ENCODE measurements at regions not wholly inside any gene's neighbourhood (a gene's known extent, or its start where the extent isn't known, plus 50 kb on each side); places are given as distances from the start of the nearest gene placed in this dataset.

DNA sequence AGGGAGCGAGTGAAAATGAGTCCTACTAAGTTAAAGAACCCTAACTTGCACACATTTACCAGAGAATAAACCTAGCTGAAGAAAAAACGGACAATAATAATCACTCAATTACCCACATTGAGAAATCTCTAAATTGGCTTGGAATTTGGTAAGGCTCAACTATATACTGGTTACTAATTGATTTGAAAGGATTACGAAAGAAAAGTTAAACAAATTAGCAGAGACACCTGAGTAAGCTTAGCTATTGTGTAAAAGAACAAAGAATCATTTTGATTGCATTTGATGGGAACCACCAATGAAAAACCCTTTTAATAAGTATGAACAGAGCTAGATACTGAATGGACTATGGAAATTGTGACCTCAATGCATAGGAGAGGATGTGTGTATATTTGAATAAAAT, 118.6 kb upstream of the ADGRF1 start:
- ATAC-seq (replicated peaks) (peak in 1 of 2 donors; percentile 21), DNase-seq (no peak)
- H3K27ac Mint-ChIP-seq = no peak overlapping the region
- H3K4me1 Mint-ChIP-seq = peaks cover 5 to 9% of the 10 kb centered on the region in 2 donors
- no peaks in the 10 kb centered on the region for H3K27me3 Mint-ChIP-seq
- H3K4me3 Mint-ChIP-seq = no peak overlapping the region
- H3K9me3 Mint-ChIP-seq = peaks cover 0 to 2% of the 10 kb centered on the region in 2 donors
- H3K36me3 Mint-ChIP-seq = no peaks in the 10 kb centered on the region

DNA sequence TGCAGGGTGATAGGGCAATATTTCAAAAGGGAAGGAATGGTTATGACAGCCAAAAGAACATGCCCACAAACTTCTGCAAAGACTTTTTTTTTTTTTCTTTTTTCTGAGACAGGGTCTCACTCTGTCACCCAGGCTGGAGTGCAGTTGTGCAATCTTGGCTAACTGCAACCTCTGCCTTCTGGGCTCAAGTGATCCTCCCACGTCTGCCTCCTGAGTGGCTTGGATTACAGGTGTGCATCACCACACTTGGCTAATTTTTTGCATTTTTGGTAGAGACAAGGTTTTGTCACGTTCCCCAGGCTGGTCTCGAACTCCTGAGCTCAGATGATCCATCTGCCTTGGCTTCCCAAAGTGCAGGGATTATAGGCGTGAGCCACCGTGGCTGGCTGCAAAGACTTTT, 117.6 kb upstream of the ADGRF1 start:
- Mint-ChIP-seq H3K36me3 (no peaks in the 10 kb centered on the region), H3K27me3 (no peaks in the 10 kb centered on the region), H3K4me3 (no peak overlapping the region), H3K9me3 (peaks cover 0 to 2% of the 10 kb centered on the region in 2 donors), H3K4me1 (peaks cover 5 to 9% of the 10 kb centered on the region in 2 donors), H3K27ac (no peak overlapping the region)
- DNase-seq (no peak), ATAC-seq (replicated peaks) (no peak)

DNA sequence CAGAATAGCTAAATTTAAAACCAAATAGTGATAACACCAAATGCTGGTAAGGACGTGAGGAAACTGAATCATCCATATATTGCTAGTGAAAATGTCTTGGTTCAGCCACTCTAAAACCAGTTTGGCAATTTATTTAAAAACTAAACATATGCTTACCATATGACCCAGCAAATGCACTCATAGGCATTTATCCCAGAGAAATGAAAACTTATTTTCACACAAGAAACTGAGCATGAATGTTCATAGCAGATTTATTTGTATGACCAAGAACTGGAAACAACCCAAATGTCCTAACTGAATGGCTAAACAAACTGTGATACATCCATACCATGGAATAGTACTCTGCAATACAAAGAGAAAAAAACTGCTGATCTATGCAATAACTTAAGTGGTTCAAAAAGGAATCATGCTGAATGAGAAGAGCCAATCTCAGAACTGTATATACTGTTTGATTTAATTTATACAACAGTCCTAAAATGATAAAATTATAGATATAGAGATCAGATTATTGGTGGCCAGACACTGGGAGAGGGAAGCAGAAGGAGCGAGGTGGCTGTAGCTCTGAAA, 115.6 kb upstream of the ADGRF1 start:
- no peak for ATAC-seq (replicated peaks)
- H3K27me3 Mint-ChIP-seq = no peaks in the 10 kb centered on the region
- H3K27ac Mint-ChIP-seq = no peak overlapping the region
- no peaks in the 10 kb centered on the region for H3K36me3 Mint-ChIP-seq
- H3K9me3 Mint-ChIP-seq = no peaks in the 10 kb centered on the region
- DNase-seq = no peak
- H3K4me1 Mint-ChIP-seq = peaks cover 4 to 5% of the 10 kb centered on the region in 2 donors
- H3K4me3 Mint-ChIP-seq = no peak overlapping the region

DNA sequence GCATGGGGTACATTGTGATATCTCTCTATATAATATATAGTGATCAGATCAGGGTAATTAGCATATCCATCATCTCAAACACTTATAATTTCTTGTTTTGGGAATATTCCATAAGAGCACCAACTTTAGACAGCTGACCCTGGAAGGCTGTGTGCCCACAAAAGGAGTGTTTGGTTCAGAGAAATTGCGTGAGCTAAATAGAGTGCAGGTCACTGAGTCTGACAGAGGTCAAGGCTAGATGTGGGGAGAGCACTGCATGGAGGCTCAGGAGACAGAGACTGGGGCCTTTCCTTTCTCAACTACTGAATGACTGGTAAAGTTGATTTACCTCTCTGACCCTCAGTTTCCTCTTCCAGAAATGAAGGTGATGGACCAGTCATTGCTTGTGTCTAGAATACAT, 114.9 kb upstream of the ADGRF1 start:
- no peak overlapping the region for H3K27ac Mint-ChIP-seq
- H3K4me3 Mint-ChIP-seq = no peak overlapping the region
- no peaks in the 10 kb centered on the region for H3K9me3 Mint-ChIP-seq
- ATAC-seq (replicated peaks) = no peak
- no peaks in the 10 kb centered on the region for H3K27me3 Mint-ChIP-seq
- no peaks in the 10 kb centered on the region for H3K36me3 Mint-ChIP-seq
- DNase-seq = no peak
- peaks cover 1 to 5% of the 10 kb centered on the region in 2 donors for H3K4me1 Mint-ChIP-seq

DNA sequence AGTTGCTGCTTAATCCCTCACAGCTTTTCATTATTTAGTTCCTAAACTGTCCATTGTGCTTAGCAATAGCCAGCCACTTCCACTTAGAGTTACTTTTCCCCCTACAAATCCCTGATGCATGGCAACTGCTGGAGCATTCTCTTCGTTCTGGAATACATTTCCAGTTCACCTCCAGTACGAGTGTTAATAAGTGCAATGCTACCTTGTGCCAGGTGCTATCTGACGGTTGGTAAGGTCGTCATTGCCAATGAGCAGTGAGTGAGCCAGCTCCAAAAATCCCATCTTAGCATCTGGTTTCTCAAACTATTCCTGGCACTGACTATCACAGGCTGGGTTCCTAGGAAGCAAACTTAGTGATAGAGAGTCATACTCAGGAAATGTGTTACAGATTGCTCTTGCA, 114.1 kb upstream of the ADGRF1 start:
- DNase-seq (no peak), ATAC-seq (replicated peaks) (no peak)
- Mint-ChIP-seq H3K4me3 (no peak overlapping the region), H3K27ac (no peak overlapping the region), H3K9me3 (no peaks in the 10 kb centered on the region), H3K36me3 (no peaks in the 10 kb centered on the region), H3K4me1 (peaks cover 1 to 5% of the 10 kb centered on the region in 2 donors), H3K27me3 (no peaks in the 10 kb centered on the region)

DNA sequence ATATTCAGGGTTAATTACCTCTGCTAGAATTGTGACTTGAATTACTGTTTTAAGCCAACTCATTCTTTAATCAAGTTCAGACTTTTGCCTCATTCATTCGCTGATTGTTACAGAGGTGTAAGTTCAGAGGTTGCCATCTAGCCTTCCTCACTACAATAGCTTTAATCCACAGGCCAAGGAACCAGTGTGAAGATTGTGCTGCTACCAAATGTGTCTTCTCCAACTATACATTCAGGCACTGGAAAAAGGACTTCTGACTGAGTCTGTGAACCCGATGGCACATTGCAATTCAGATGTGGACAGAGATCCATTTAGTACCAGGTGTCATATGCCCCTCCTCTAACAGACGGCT, 111.2 kb upstream of the ADGRF1 start:
- DNase-seq (no peak), ATAC-seq (replicated peaks) (no peak)
- no peaks in the 10 kb centered on the region for H3K9me3 Mint-ChIP-seq
- no peaks in the 10 kb centered on the region for H3K27me3 Mint-ChIP-seq
- no peaks in the 10 kb centered on the region for H3K36me3 Mint-ChIP-seq
- H3K4me1 Mint-ChIP-seq = peaks cover 0 to 2% of the 10 kb centered on the region in 2 donors
- no peak overlapping the region for H3K27ac Mint-ChIP-seq
- H3K4me3 Mint-ChIP-seq = no peak overlapping the region

DNA sequence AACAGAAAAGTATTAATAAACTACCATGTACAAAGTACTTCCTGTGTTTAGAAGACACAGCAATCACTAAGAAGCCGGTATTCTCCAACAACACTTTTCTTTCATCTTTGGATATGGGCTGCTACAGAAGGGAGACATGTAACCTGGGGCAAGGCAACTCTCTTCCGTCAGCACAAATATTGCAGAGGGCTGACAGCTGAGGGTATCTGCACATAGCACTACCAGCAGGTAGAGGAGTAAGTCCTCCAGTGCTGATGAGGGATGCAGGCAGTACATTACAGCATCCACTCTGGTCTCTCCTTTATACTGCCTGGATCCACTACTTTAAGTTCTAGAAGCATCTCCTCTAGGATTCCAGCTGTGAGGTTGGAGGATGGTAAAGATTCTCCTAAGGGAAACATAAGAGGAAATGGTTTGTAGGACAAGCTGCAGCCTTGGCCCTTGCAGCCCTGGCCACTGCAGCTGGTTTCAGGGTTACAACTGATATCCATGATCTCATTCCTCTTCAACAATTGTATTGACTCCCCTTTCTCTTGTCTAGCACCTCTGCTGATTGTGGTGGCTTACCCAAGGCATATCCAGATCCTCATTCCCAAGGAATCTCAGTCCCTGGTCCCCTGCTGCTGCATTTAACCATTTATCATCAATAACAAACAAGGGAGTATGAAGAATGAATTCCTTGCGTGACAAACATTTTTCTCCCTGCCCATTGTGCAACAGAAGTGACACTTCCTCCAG, 110.7 kb upstream of the ADGRF1 start:
- Mint-ChIP-seq H3K4me3 (no peak overlapping the region), H3K27ac (no peak overlapping the region), H3K36me3 (no peaks in the 10 kb centered on the region), H3K9me3 (no peaks in the 10 kb centered on the region), H3K4me1 (peaks cover 0 to 2% of the 10 kb centered on the region in 2 donors), H3K27me3 (no peaks in the 10 kb centered on the region)
- ATAC-seq (replicated peaks) = no peak
- no peak for DNase-seq

DNA sequence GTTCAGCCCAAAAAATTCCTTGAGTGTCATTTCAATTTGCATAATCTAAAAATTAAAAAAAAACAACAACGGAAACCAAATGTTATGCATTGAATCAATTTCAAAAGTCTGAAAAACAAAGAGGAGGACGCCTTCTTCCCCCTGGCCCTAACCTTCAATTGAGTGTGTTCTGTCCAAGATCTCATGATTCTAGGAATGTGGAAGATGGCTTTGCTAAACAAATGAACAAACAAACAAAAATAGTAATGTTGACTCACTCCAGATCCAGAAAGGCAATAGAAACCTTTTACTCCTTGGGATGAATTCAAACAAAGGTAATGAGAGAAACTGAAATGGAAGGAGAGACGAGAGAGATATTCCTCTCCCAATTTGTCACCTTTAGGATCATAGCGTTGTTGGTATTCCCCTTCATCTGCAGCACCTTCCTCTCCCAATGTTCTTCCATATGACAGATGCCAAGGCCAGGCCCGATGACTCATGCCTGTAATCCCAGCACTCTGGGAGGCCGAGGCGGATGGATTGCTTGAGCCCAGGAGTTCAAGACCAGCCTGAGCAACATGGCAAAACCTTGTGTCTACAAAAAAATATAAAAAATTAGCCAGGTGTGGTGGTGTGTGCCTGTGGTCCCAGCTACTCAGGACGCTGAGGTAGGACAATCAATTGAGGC, 109.2 kb upstream of the ADGRF1 start:
- Mint-ChIP-seq H3K27me3 (no peaks in the 10 kb centered on the region), H3K36me3 (no peaks in the 10 kb centered on the region), H3K4me1 (peaks cover 2 to 6% of the 10 kb centered on the region in 2 donors), H3K9me3 (no peaks in the 10 kb centered on the region), H3K27ac (no peak overlapping the region), H3K4me3 (no peak overlapping the region)
- DNase-seq = no peak
- no peak for ATAC-seq (replicated peaks)

DNA sequence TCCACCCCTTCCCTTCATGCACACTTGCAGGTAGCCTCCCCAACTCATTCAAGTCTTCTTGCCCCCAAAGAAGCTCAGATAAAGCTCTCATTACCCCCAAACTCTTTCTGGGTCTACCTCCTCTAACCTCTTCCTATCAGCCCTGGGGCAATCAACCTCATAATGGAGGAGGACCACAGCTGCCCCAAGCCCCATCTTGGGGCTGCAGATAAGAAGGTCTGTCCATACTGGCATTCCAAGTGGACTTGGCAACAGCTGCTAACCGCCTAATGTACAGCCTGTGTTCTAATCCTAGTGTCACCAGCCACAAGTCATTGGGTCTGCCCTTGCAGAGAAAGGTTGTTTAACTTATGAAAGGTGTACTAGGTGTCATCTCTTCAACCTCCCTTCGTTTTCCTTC, 107.4 kb upstream of the ADGRF1 start:
- ATAC-seq (replicated peaks) (no peak), DNase-seq (no peak)
- Mint-ChIP-seq H3K4me1 (peaks cover 2 to 6% of the 10 kb centered on the region in 2 donors), H3K4me3 (no peak overlapping the region), H3K36me3 (no peaks in the 10 kb centered on the region), H3K27me3 (no peaks in the 10 kb centered on the region), H3K27ac (no peak overlapping the region), H3K9me3 (no peaks in the 10 kb centered on the region)

DNA sequence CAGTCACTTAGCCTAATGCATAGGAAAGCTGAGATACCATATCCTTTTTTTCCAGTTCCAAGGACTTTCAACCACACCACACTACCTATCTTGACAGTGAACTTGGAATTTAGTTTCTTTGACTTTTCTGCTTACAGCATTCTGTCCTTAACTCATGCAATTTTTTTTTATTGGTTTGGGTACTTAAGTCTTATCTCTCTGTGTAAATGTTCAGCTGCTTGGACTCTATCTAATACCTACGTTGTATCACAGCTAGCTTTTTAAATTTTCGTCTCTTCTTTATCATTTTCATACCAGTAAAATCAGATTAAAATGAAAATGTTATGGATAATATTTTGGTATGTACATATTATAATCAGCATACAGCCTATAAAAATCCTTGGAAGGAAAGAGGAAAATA, 106.9 kb upstream of the ADGRF1 start:
- no peaks in the 10 kb centered on the region for H3K36me3 Mint-ChIP-seq
- peaks cover 2 to 6% of the 10 kb centered on the region in 2 donors for H3K4me1 Mint-ChIP-seq
- no peaks in the 10 kb centered on the region for H3K27me3 Mint-ChIP-seq
- no peak for DNase-seq
- H3K27ac Mint-ChIP-seq = no peak overlapping the region
- no peaks in the 10 kb centered on the region for H3K9me3 Mint-ChIP-seq
- H3K4me3 Mint-ChIP-seq = no peak overlapping the region
- no peak for ATAC-seq (replicated peaks)

DNA sequence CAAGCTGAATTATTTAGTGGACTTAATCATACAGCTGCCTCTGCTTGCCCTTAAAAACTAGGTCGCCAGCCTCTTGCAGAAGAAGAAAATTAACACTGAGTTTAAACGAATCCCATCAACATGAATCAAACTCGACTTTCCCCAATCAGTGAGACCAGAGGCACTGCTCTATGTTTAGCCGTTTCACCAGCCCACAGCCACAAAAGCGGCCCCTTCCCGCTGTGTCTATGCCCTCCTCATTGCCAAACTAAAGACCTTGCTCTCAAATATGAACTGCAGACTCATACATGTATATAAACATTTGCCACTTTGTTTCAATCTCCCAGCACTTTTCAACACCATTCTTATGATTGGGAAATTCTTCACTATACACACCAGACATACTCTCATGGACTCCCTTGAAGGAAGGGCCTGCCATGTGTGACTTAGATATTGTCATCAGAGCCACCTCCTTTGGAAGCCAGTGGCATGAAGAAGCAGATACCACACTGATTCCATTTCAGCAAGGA, 105.8 kb upstream of the ADGRF1 start:
- Mint-ChIP-seq H3K4me1 (peaks cover 2 to 6% of the 10 kb centered on the region in 2 donors), H3K27ac (no peak overlapping the region), H3K4me3 (no peak overlapping the region), H3K9me3 (peaks cover 0 to 2% of the 10 kb centered on the region in 2 donors), H3K27me3 (no peaks in the 10 kb centered on the region), H3K36me3 (no peaks in the 10 kb centered on the region)
- ATAC-seq (replicated peaks) = no peak
- no peak for DNase-seq

DNA sequence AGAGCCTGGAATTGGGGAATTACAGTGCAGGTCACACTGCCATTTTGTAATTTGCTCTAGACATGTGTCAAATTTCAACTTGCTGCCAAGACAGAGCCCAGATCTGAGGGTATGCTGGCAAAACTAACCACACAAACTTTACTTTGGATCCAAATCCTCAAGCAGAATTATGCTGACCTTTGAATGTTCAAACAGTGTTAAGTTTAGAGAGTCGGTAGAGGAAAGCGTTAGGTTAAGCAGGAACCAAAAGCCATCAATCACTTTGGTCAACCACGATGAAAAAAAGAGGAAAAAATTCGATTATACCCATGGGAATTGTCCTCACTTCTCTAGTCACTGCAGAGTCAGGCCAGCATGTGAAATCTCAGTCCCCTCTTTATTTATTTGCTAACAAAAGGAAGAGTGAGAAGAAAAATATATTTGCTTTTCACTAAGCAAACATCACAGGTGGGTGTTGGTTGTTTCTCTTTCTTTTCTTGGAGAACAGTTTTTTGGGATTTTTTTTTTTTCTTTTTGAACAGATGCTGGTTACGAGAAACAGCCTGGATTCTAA, 105.1 kb upstream of the ADGRF1 start:
- Mint-ChIP-seq H3K4me3 (no peak overlapping the region), H3K36me3 (no peaks in the 10 kb centered on the region)
- no peak for ATAC-seq (replicated peaks)

DNA sequence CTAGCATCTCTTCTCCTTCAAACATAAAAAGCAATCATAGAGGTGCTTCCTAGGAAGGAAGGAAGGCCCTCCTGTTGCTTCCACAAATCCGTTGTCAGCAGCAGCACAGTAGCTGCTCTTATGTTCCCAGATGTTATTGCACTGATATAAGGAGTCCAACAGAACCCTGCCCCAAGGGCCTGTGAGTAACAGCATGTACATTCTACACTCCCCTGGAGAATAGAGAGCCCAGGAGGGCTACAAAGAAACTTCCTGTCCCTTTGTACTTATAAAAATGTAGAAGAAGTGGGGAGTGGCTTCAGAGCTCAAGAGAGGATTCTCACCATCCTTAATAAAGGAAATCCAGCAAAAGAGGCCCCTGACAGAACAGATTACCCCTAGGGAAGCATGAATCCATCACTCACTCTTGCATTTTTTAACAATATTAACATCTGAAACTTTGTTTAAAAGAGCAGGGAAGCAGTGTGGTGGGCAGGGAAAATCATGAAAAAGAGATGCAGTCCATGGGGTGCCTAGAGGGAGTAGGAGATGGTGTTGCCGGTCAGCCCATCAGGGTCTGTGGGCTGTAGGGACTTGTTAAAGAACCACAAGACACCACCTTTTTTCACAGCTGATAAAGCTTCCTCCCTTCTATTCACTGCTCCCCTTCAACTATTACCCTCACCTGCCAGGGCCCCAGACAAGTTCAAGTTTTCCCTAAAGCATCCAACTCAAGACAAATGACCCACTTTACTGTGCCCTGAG, 104.5 kb upstream of the ADGRF1 start:
- Mint-ChIP-seq H3K9me3 (peaks cover 0 to 3% of the 10 kb centered on the region in 2 donors), H3K27ac (no peak overlapping the region), H3K36me3 (no peaks in the 10 kb centered on the region), H3K4me1 (peaks cover 2 to 6% of the 10 kb centered on the region in 2 donors), H3K4me3 (no peak overlapping the region), H3K27me3 (no peaks in the 10 kb centered on the region)
- ATAC-seq (replicated peaks) (no peak), DNase-seq (no peak)

More for the DNA sequence above, 105.1 kb upstream of the ADGRF1 start:
- peaks cover 2 to 6% of the 10 kb centered on the region in 2 donors for H3K4me1 Mint-ChIP-seq
- peaks cover 0 to 3% of the 10 kb centered on the region in 2 donors for H3K9me3 Mint-ChIP-seq
- H3K27me3 Mint-ChIP-seq = no peaks in the 10 kb centered on the region
- no peak overlapping the region for H3K27ac Mint-ChIP-seq
- DNase-seq = no peak

DNA sequence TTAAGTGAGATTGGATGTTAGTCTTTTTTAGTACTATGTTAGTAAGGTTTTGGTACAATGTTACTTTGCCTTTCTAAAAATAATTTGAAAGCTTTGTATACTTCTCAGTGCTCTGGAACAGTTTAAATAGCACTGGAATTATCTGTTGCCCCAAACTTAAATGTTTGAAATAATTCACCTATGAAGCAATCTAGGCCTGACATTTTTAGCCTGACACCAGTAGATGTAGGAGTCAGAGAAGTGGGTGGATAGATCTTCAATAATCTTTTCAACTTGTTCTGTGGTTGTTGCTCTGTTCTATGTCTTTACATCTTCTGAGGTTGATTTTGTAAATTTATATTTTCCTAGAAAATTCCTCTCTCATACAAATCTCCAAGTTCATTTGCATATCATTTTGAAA, 103.1 kb upstream of the ADGRF1 start:
- Mint-ChIP-seq H3K36me3 (no peaks in the 10 kb centered on the region), H3K4me3 (no peak overlapping the region), H3K9me3 (peaks cover 0 to 3% of the 10 kb centered on the region in 2 donors), H3K4me1 (peaks cover 2 to 6% of the 10 kb centered on the region in 2 donors), H3K27me3 (no peaks in the 10 kb centered on the region), H3K27ac (no peak overlapping the region)
- ATAC-seq (replicated peaks) (no peak), DNase-seq (no peak)
